Peyer's patch (tissue), 4 donors: ENCODE measurements at regions not wholly inside any gene's neighbourhood (a gene's known extent, or its start where the extent isn't known, plus 50 kb on each side); places are given as distances from the start of the nearest gene placed in this dataset.
"Not testable (repeated sequence)": the region's sequence is repeated elsewhere in the genome, so short reads cannot be mapped to it uniquely, and the experiment has no call there.

ENCODE experiments used
- DNase-seq, 3 donors: peaks; one replicate each; pipeline ENCODE4 v3.0.0-alpha.2; 2017 to 2019
- H3K27ac ChIP-seq, 4 donors: fragments of 200-600 bp; sonication (generic); one replicate each; pipeline ENCODE4 v1.5.1; 2016 to 2019
- H3K27me3 ChIP-seq, 2 donors: fragments of 200-600 bp; sonication (generic); one replicate each; pipeline ENCODE4 v1.5.1; 2019
- H3K36me3 ChIP-seq, 3 donors: fragments of 200-600 bp; sonication (generic); one replicate each; pipeline ENCODE4 v1.5.1; 2016 to 2019
- H3K4me1 ChIP-seq, 4 donors: fragments of 200-600 bp; sonication (generic); one replicate each; pipeline ENCODE4 v1.5.1; 2016 to 2019
- H3K4me3 ChIP-seq, 4 donors: fragments of 200-600 bp; sonication (generic); 1 replicate in 3 of 4; 2 replicates in 1 of 4; pipeline ENCODE4 v1.5.1; 2016 to 2019; ENCODE audit warnings: mild to moderate bottlenecking in 1 of 4
- H3K9me3 ChIP-seq, 4 donors: fragments of 200-600 bp; sonication (generic); one replicate each; pipeline ENCODE4 v1.5.1; 2016 to 2019; ENCODE audit warnings: mild to moderate bottlenecking in 1 of 4
- POLR2A ChIP-seq, 2 donors: fragments of 450-650 bp; IDR thresholded peaks; one replicate each; pipeline ENCODE4 v1.5.1; 2017; ENCODE audit warnings: antibody characterized with exemption in 2 of 2, mild to moderate bottlenecking in 2 of 2, moderate library complexity in 2 of 2
- TF ChIP-seq, protein P1 (sequence below), 6 experiments: fragments of 450-650 bp in 4 of 6; fragments of 200-600 bp in 2 of 6; sonication (generic) in 1 of 6; IDR thresholded peaks; one replicate each; pipeline ENCODE4 v1.5.1; 2017 to 2019; ENCODE audit warnings: antibody characterized with exemption in 6 of 6, mild to moderate bottlenecking in 3 of 6, moderate library complexity in 1 of 6

DNA sequence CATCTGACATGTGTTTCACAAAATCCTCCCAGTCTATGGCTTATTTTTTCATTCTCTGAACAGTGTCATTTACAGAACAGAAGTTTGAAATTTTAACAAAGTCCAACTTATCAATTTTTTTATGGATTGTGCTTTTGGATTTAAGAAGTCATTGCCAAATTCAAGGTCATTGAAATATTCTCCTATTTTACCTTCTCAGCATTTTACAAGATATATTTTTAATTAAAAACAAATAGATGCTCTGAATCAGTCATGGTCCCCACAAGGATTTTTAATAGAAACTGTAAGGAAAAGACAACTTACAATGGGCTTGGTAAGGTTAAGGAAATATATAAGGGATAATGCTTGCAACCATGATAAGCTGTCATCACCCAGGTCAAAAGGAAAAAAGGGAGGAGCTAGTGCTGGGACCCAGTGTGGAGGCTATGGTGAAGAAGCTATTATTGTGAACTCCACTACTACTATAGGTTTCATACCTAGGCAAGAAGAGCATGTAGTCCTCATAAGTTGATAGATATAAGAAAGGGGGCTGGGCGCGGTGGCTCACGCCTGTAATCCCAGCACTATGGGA lies 144.5 kb upstream of the KCNJ15 start:
- H3K27ac ChIP-seq = no peak overlapping the region
- H3K36me3 ChIP-seq = no peaks in the 10 kb centered on the region
- no peak for DNase-seq
- H3K9me3 ChIP-seq = no peaks in the 10 kb centered on the region
- H3K4me1 ChIP-seq = no peaks in the 10 kb centered on the region
- TF ChIP-seq POLR2A (IDR thresholded peaks at IDR 0.05) = no peak
- TF ChIP-seq, protein P1, sequence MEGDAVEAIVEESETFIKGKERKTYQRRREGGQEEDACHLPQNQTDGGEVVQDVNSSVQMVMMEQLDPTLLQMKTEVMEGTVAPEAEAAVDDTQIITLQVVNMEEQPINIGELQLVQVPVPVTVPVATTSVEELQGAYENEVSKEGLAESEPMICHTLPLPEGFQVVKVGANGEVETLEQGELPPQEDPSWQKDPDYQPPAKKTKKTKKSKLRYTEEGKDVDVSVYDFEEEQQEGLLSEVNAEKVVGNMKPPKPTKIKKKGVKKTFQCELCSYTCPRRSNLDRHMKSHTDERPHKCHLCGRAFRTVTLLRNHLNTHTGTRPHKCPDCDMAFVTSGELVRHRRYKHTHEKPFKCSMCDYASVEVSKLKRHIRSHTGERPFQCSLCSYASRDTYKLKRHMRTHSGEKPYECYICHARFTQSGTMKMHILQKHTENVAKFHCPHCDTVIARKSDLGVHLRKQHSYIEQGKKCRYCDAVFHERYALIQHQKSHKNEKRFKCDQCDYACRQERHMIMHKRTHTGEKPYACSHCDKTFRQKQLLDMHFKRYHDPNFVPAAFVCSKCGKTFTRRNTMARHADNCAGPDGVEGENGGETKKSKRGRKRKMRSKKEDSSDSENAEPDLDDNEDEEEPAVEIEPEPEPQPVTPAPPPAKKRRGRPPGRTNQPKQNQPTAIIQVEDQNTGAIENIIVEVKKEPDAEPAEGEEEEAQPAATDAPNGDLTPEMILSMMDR (IDR thresholded peaks at IDR 0.05) = no peak
- no peaks in the 10 kb centered on the region for H3K27me3 ChIP-seq
- no peak overlapping the region for H3K4me3 ChIP-seq

DNA sequence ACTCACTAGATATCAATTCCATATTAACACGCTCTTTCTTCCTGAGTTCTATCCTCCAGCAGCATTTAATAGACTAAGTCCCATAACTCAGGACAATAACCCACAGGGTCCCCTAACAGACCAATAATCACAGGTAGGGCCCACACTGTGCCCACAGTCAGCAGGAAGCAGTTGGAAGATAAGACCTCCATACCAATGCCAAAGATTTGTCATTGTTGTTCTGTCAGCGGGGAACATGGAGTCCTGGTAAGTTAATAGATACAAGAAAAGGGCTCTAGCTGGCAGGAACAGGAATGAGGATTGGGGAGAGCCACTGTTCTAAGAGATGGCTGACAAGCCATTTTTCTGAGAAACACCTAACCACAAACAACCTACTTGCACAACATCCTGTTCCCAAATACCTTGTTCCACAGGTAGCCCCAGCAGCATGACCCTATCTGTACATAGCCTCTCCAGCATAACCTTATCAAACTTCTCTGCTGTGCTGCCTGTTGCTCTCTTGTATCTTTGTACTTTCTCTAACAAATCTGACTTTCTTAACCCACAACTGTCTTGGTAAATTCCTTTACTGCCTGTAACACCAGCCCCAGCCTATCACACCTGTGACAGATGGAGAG lies 142.0 kb upstream of the KCNJ15 start:
- TF ChIP-seq, protein P1 (IDR thresholded peaks at IDR 0.05) = no peak
- no peak for TF ChIP-seq POLR2A (IDR thresholded peaks at IDR 0.05)
- Histone ChIP-seq H3K4me1 (no peaks in the 10 kb centered on the region), H3K27me3 (no peaks in the 10 kb centered on the region), H3K9me3 (no peaks in the 10 kb centered on the region), H3K36me3 (no peaks in the 10 kb centered on the region), H3K4me3 (no peak overlapping the region), H3K27ac (no peak overlapping the region)
- DNase-seq = no peak

DNA sequence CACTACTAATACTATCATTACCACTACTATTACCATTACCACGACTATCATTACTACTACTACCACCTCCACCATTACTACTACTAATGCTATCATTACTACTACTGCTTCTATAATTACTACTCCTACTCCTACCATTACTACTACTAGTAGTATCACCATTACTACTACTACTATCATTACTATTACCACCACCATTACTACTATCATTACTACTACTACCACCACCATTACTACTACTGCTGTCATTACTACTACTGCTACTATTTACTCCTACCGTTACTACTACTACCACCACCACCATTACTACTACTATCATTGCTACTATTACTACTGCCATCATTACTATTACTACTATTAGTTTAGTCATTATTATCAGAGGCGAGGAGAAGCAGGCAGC lies 140.9 kb upstream of the KCNJ15 start:
- Histone ChIP-seq H3K27me3 (no peaks in the 10 kb centered on the region), H3K36me3 (no peaks in the 10 kb centered on the region), H3K27ac (no peak overlapping the region), H3K9me3 (no peaks in the 10 kb centered on the region), H3K4me1 (no peaks in the 10 kb centered on the region), H3K4me3 (no peak overlapping the region)
- no peak for DNase-seq
- TF ChIP-seq, protein P1 (IDR thresholded peaks at IDR 0.05) = no peak
- no peak for TF ChIP-seq POLR2A (IDR thresholded peaks at IDR 0.05)

DNA sequence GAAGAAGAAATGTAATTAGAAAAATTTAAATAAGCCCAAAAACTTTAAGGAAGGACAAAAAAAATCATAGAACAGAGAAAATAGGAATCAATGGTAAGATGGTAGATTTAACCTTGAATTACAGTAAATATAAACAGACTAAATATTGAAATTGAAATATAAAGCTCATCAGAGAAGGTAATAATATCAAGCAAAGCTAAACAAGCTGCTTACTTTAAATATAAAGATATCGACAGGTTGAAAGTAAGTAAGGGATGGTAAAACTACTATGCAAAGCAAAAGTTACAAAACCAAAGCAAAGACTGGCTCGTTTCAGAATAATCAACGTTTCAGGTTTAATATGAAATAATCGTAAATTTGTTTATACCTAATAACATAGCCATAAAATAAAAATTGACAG lies 137.0 kb upstream of the KCNJ15 start:
- H3K4me3 ChIP-seq = no peak overlapping the region
- H3K4me1 ChIP-seq = no peaks in the 10 kb centered on the region
- H3K27ac ChIP-seq = no peak overlapping the region
- H3K36me3 ChIP-seq = no peaks in the 10 kb centered on the region
- DNase-seq = no peak
- H3K9me3 ChIP-seq = no peaks in the 10 kb centered on the region
- H3K27me3 ChIP-seq = no peaks in the 10 kb centered on the region
- TF ChIP-seq, protein P1 (IDR thresholded peaks at IDR 0.05) = no peak
- TF ChIP-seq POLR2A (IDR thresholded peaks at IDR 0.05) = no peak

DNA sequence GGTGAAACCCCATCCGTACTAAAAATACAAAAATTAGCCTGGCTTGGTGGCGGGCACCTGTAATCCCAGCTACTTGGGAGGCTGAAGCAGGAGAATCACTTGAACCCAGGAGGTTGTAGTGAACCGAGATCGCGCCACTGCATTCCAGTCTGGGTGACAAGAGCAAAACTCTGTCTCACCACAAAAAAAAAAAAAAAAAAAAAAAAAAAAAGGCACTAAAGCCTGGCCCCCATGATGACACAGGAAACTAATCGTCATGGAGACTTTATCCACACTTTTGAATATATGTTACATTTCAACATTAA lies 136.2 kb upstream of the KCNJ15 start:
- not testable (repeated sequence) for H3K9me3 ChIP-seq, DNase-seq, H3K36me3 ChIP-seq, H3K27me3 ChIP-seq, H3K4me1 ChIP-seq, H3K27ac ChIP-seq, H3K4me3 ChIP-seq

DNA sequence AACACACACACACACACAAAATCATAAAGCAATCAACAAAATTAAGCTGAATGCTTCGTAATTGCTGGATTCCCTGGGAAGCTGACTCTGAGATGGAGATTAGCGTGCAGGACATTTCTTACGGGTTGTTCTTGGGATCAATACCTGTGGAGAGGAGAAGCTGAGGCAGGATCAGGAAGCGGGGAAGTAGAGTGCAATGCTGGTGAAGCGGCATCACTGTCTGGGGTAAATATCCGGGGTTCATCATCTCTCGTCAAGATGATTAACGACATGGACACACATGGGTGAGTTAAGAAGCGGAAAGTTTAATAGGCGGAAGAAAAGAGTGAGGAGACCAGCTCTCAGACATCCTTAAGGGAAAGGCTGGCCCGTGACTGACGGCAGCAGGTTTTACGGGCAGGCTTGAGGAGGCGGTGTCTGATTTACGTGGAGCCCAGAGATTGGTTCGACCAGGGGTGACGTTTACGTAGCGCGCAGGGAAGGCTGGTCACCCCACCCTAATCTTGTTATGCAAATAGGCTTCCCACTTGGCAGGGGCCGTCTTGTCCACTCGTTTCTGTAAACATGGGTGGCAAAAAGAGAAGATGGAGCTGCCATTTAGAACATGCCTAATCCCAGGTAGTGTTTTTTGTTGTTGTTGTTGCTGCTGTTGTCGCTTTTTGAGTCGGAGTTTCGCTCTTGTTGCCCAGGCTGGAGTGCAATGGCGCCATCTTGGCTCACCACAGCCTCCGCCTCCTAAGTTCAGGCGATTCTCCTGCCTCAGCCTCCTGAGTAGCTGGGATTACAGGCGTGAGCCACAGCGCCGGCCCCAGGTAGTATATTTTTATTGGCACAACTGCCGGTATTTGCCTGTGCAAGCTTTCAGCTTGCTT lies 135.6 kb upstream of the KCNJ15 start:
- Histone ChIP-seq H3K4me3 (no peak overlapping the region), H3K36me3 (no peaks in the 10 kb centered on the region), H3K27ac (no peak overlapping the region), H3K9me3 (no peaks in the 10 kb centered on the region), H3K4me1 (no peaks in the 10 kb centered on the region), H3K27me3 (no peaks in the 10 kb centered on the region)
- TF ChIP-seq, protein P1 (IDR thresholded peaks at IDR 0.05) = no peak
- TF ChIP-seq POLR2A (IDR thresholded peaks at IDR 0.05) = no peak
- DNase-seq = no peak
